ENCODE measurements at regions not wholly inside any gene's neighbourhood (a gene's known extent, or its start where the extent isn't known, plus 50 kb on each side); places are given as distances from the start of the nearest gene placed in this dataset.
"Not testable (repeated sequence)": the region's sequence is repeated elsewhere in the genome, so short reads cannot be mapped to it uniquely, and the experiment has no call there.

DNA sequence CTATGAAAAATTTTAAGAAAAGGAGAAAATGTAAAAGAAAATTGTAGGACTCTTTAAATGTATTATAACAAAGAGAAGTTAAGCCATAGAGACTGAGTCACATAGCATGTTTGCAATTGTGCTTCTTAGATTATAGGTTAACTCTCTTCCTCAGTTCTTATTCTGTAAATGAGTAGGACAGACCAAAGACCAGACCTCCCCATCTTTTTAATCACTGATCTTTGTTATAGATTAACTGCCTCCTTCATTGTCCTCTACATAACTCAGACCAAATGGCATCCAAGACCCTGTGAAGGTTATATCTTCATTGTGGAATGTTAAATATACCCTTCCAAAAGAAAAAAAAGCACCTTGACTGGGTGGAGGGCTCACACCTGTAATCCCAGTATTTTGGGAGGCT is 316.9 kb upstream of the LRRTM4 start:
- no peak for DNase-seq

GRCh38 chr2:77862120-77862519 is 339.9 kb upstream of the LRRTM4 start:
- no peak for DNase-seq

- no peak for DNase-seq
Observed at GRCh38 chr2:77864426-77864825, 342.2 kb upstream of the LRRTM4 start.

DNA sequence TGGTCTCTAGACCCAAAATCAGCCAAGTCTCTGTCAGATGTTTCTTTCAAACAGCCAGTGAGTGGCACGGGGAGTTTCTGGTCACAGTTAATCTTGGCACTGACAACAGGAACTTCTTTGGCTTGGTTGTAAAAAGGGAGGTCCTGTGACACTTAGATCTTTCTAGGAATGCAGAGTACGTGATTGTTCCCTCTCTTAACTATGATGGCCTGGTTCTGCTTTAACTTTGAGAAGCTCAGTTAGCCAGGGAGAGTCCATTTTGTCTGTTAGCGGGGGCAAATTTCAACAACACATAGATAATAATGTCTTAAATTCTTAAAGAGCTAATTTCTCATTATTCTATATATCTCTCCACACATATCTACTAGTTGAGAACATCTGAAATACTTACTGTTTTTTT is 344.5 kb upstream of the LRRTM4 start:
- DNase-seq, result no peak

- DNase-seq, result no peak
Observed at GRCh38 chr2:77867146-77867545, 345.0 kb upstream of the LRRTM4 start.

DNA sequence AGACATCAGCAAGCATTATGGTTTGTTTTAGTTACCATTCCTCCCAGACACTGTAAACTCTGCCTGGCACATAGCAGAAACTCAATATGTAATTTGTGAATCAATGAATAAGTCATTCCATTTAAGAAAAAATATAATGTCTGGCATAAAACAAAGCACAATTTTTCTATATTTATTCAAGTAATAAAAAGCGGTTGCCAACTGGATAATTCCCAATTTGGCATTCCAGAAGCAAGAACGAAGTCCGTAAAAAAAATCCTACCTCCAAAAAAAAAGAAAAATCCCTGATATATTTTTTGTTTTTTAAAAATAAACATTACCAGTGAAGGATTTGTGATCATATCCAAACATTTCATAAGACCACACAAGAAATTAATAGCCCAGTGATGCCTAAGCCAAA is 351.3 kb upstream of the LRRTM4 start:
- no peak for DNase-seq

GRCh38 chr2:77900211-77900610 is 378.0 kb upstream of the LRRTM4 start:
- DNase-seq, result not testable (repeated sequence)

DNA sequence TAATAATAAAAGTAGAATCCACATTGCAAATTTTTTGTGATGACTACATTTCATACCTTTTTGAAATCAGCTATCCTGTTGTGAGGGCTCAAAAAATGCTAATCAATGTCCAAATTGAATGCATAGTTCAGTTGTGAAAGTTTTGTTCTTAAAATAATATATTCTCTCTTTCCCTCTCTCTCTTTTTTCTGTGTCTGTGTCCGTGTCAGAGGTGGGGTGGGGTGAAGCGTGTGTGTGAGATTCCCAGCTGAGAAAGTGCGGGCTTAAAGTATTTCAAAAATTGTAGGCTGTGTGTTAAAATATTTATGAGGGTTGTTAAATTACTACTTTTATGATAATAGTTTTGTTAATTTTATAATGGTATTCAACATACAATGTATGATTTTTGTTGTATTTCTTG is 388.0 kb upstream of the LRRTM4 start:
- no peak for DNase-seq

DNA sequence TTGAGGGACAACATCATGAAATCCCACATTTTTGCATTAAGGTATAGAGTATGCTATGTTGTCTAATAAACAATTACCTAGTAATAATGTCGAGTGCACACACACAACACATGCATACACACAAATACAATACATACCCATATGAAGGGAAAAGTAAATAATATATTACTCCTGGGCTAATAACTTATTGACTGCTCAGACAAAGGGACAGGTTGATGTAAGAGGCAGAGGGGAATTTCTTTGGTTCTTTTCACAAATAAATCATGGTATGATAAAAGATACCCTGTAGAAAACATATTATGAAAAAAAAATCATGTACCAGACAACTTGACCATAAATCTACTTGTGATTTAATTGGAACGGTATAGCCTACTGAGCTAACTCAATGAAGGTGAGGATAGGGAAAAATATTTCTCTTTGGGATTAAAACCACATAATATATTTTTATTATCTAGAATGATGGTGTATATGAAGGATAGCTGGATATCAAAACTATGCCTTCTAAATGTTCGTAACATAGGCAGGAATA is 398.7 kb upstream of the LRRTM4 start:
- DNase-seq, result no peak

GRCh38 chr2:77922567-77922966 is 400.4 kb upstream of the LRRTM4 start:
- DNase-seq, result no peak

DNA sequence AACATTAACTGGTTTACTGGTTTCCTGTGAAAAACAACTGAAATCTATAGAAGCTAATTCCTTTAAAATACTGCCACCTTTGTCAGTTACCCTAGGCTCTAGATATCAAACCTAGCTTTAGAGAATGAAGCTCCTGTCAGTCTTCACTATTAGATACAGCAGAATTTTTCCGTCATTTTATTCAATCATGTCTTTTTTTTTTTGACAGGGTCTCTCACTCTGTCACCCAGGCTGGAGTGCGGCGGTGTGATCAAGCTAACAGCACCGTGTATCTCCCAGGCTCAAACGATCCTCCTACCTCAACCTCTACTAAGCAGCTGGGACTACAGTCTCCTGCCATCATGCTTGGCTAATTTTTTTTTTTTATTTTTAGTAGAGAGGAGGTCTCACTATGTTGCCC is 415.2 kb upstream of the LRRTM4 start:
- no peak for DNase-seq

DNA sequence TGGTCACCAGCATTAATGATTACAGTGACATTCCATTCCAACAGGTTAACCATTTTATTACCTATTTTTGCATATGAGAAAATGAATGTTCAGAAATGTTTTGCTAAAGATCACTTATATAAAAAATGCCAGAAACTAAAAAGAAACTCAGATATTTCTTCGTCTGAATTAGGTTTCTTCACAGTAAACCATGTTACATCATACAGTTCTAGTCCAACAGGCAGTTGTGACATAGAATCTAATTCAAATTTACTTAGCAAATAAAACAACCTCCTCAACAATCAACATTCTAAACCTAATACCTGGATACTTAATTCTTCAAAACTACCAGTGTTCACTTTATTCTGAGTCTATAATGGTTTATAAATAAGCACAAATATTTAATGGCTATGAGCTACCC is 416.3 kb upstream of the LRRTM4 start:
- no peak for DNase-seq

DNA sequence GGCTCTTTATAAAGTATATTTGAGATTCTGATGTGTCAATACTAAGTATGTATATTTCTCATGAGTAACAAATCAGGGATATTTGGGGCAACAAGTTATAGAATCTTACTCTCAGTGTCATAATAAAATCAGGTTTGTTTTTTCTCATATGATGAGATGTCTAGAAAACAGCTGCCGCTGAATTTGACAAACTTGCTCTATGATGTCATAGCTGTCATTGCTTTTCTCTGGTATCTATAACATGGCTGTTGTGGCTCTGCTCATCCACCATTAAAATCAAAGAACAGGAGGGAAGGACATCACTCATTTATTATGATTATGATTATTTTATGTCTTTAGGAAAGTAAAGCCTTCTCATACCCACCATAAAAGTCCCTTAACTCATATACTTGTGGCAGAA is 417.2 kb upstream of the LRRTM4 start:
- DNase-seq, result no peak

DNA sequence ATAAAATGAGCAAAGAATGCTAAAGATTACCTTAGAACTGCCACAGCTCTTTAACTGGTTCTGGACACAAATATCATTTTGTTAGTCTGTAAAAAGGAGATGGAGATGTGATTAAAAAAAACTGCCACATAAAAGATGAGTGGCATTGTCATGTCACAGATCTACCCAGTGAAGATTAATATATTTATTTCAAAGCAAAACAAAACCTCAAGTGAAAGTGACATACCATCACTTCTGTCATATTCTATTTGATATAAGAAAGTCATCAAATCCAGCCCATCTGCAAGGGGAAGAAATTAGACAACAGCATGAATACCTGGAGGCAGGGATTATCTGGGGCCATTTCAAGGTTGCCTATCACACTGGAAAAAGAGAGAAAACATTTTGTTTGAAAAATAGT is 417.6 kb upstream of the LRRTM4 start:
- no peak for DNase-seq

DNA sequence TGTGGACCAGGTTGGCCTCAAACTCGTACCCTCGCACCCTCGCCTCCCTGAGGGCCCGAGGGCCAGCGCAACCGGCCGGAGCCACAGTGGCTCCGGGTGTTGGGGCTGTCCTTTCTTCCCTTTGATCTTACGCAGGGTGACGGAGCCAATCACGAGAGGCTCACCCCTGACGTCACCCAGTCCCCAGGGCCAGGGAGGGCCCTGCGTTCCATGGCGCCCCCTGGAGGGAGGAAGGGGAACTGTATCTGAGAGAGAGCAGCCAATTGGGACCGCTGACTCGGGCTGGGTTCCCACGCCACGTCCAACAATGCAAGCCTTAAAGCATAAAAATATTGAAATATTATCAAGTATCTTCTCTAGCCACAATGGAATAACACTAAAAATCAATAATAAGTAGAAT is 432.8 kb upstream of the LRRTM4 start:
- DNase-seq, result no peak

GRCh38 chr2:77962943-77963342 is 440.8 kb upstream of the LRRTM4 start:
- no peak for DNase-seq

DNA sequence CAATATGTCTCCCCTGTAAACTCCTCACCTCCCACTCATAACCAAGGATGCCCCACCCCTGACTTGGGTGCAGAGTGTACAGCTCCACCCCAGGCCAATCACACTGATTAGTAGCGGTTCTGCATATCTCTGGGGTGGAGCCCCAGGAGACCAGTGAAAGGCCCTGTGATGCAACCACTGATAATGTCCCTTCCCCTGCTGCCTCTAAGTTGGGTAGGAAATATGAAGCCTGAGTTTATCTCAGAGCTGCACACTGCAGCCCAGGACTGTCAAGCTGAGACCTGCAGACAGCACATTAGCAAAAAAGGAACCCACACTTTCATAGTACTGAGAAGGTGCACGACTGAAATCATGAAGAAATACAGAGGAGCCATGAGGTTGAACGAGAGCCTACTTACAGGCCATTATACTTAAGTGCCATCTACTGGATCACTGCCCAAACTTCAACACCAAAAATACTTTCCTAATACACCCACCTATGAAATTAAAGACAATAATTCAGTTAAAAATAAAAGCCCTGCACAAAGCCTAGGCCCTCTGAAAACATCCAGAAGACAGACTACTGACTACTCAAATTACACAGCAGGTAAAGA is 455.4 kb upstream of the LRRTM4 start:
- peak; percentile 28 to 49 for DNase-seq

DNA sequence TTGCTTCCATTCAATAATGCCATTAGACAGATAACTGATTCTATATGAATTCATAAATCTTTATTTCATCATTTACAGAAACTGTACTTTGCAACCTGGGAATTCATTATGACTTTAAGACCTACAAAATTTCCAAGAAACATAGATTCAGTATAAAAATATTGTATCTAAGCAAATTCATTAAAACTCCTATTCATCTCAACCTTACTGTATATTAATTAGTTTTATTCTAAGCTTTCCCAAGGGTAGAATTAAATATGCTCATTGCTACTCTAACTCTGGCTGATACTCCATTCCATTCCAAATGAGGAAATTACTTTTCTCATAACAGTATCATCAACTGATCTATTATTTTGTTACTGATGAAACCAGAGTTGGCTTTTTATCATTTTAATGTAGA is 473.0 kb upstream of the LRRTM4 start:
- DNase-seq, result no peak

- no peak for DNase-seq
Observed at GRCh38 chr2:77999376-77999775, 477.2 kb upstream of the LRRTM4 start.

- DNase-seq, result no peak
Observed at GRCh38 chr2:78009289-78009688, 487.1 kb upstream of the LRRTM4 start.

GRCh38 chr2:78011251-78011650 is 489.1 kb upstream of the LRRTM4 start:
- no peak for DNase-seq

DNA sequence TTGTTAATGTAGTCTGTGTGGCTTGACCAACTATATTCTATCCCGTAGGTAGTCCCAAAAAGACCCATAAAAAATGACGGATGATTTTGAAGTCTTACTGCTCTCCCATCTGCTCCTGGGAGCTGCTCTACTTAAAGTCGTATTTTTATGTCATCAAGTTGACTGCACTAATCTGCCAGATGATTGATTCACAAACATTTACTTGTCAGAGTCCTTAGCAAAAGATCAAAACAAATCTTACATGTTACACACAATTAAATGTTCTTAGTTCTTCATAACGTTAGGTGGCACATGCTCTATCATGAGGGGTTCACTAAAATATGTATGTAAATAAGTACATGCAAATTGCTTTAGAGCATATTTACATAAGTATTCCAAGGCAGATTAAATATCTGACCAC is 498.3 kb upstream of the LRRTM4 start:
- DNase-seq, result no peak

DNA sequence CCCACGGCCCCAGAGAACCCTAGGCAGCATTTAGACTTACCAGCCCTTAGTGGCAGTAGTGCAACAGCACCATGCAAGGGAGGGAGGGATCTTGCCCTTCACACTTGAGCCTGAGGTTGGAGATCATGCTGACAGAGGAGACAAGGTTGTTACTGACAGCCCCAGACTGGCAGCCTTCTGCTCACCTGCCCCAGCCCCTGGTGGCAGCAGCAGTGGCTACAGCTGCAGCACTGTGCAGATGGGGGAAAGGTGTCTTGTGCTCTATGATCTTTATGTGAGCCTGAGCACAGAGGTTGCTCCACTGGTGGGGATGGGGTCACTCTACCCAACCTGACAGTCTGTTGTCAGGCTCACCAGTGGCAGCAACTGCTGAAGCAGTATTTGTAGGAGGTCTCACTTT is 501.2 kb upstream of the LRRTM4 start:
- DNase-seq, result no peak

GRCh38 chr2:78024996-78025395 is 502.8 kb upstream of the LRRTM4 start:
- no peak for DNase-seq

GRCh38 chr2:78029392-78029995 is 507.3 kb upstream of the LRRTM4 start:
- peak in 1 of 2 experiments; percentile 5 for DNase-seq

All from Kasumi-1 (cell line).